GM21381 (cell line): ENCODE measurements at regions not wholly inside any gene's neighbourhood (a gene's known extent, or its start where the extent isn't known, plus 50 kb on each side); places are given as distances from the start of the nearest gene placed in this dataset.
"Not testable (repeated sequence)": the region's sequence is repeated elsewhere in the genome, so short reads cannot be mapped to it uniquely, and the experiment has no call there.

Source experiments
- ATAC-seq: cut with Tn5 transposase; IDR thresholded peaks from one replicate; pipeline ENCODE4 v1.9.1; 2021; ENCODE audit warnings: mild to moderate bottlenecking, moderate library complexity; ENCODE audit not compliant: unreplicated experiment

GRCh38 chr7:153402721-153403541 is 643.4 kb downstream of the ACTR3B start:
- no peak for ATAC-seq

GRCh38 chr7:153404124-153404523 is 644.6 kb downstream of the ACTR3B start:
- ATAC-seq, result no peak

GRCh38 chr7:153404781-153405279 is 645.3 kb downstream of the ACTR3B start:
- no peak for ATAC-seq

- ATAC-seq, result no peak
These were observed 646.3 kb upstream of the DPP6 start for GRCh38 chr7:153405704-153406485.

- ATAC-seq, result no peak
These were observed 645.7 kb upstream of the DPP6 start for GRCh38 chr7:153406486-153406872.

GRCh38 chr7:153407291-153408046 is 644.7 kb upstream of the DPP6 start:
- ATAC-seq, result no peak

GRCh38 chr7:153408360-153409335 is 643.5 kb upstream of the DPP6 start:
- no peak for ATAC-seq

- ATAC-seq, result not testable (repeated sequence)
These were observed 642.4 kb upstream of the DPP6 start for GRCh38 chr7:153409567-153410342.

GRCh38 chr7:153410997-153411642 is 641.1 kb upstream of the DPP6 start:
- ATAC-seq, result not testable (repeated sequence)

- ATAC-seq, result not testable (repeated sequence)
These were observed 639.9 kb upstream of the DPP6 start for GRCh38 chr7:153412114-153412823.

- ATAC-seq, result not testable (repeated sequence)
These were observed 639.4 kb upstream of the DPP6 start for GRCh38 chr7:153412824-153413198.

GRCh38 chr7:153413199-153413539 is 639.0 kb upstream of the DPP6 start:
- ATAC-seq, result no peak

- ATAC-seq, result no peak
These were observed 638.5 kb upstream of the DPP6 start for GRCh38 chr7:153413540-153414287.

GRCh38 chr7:153414288-153414629 is 637.9 kb upstream of the DPP6 start:
- ATAC-seq, result no peak

GRCh38 chr7:153415632-153416031 is 636.6 kb upstream of the DPP6 start:
- ATAC-seq, result no peak

GRCh38 chr7:153422291-153423209 is 629.6 kb upstream of the DPP6 start:
- ATAC-seq, result no peak

- no peak for ATAC-seq
These were observed 629.0 kb upstream of the DPP6 start for GRCh38 chr7:153423210-153423590.
